ENCODE measurements at regions not wholly inside any gene's neighbourhood (a gene's known extent, or its start where the extent isn't known, plus 50 kb on each side); places are given as distances from the start of the nearest gene placed in this dataset.

GRCh38 chr1:191099696-191100095, 622.0 kb upstream of the BRINP3 start:
- H2AK5ac ChIP-seq (ENCODE audit: insufficient read length, low read length): no peak overlapping the region
- no peak overlapping the region for H3K4me2 ChIP-seq (ENCODE audit: insufficient read depth, insufficient read length, low read length)
- no peak overlapping the region for H4K5ac ChIP-seq (ENCODE audit: insufficient read length, low read depth, low read length)
- H3K79me2 ChIP-seq (ENCODE audit: insufficient read depth, low read length): no peaks in the 10 kb centered on the region
- H2BK5ac ChIP-seq (ENCODE audit: insufficient read length, low read length): no peak overlapping the region
- H3K27ac ChIP-seq (ENCODE audit: insufficient read length, low read depth, low read length): no peak overlapping the region
- H3K27ac Mint-ChIP-seq: no peak overlapping the region
- H2BK15ac ChIP-seq (ENCODE audit: low read depth, low read length): no peak overlapping the region
- no peaks in the 10 kb centered on the region for H3K79me1 ChIP-seq (ENCODE audit: insufficient read depth, low read depth, low read length, poor library complexity, severe bottlenecking)
- no peaks in the 10 kb centered on the region for H3K4me1 ChIP-seq (ENCODE audit: insufficient read depth, low read length)
- H3K56ac ChIP-seq (ENCODE audit: insufficient read length, low read depth, low read length): no peak overlapping the region
- H3T11ph ChIP-seq (ENCODE audit: low read length): no peak overlapping the region
- no peaks in the 10 kb centered on the region for H3K27me3 ChIP-seq (ENCODE audit: insufficient read depth, low read length)
- H2BK20ac ChIP-seq (ENCODE audit: low read depth, low read length, poor library complexity, severe bottlenecking): no peak overlapping the region
- H3K9me3 ChIP-seq (ENCODE audit: control insufficient read depth, low read depth, low read length): no peaks in the 10 kb centered on the region
- no peak overlapping the region for H3K4me3 Mint-ChIP-seq
- DNase-seq: no peak
- TF ChIP-seq, protein P1, sequence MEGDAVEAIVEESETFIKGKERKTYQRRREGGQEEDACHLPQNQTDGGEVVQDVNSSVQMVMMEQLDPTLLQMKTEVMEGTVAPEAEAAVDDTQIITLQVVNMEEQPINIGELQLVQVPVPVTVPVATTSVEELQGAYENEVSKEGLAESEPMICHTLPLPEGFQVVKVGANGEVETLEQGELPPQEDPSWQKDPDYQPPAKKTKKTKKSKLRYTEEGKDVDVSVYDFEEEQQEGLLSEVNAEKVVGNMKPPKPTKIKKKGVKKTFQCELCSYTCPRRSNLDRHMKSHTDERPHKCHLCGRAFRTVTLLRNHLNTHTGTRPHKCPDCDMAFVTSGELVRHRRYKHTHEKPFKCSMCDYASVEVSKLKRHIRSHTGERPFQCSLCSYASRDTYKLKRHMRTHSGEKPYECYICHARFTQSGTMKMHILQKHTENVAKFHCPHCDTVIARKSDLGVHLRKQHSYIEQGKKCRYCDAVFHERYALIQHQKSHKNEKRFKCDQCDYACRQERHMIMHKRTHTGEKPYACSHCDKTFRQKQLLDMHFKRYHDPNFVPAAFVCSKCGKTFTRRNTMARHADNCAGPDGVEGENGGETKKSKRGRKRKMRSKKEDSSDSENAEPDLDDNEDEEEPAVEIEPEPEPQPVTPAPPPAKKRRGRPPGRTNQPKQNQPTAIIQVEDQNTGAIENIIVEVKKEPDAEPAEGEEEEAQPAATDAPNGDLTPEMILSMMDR (conservative IDR thresholded peaks at IDR 0.05): no peak
- no peak overlapping the region for H3K23ac ChIP-seq (ENCODE audit: insufficient read length, low read depth, low read length)
- H4K91ac ChIP-seq (ENCODE audit: insufficient read length, low read depth, low read length): no peak overlapping the region
- H4K8ac ChIP-seq (replicated peaks; ENCODE audit: insufficient read length, low read depth, low read length): no peak overlapping the region
- no peaks in the 10 kb centered on the region for H3K23me2 ChIP-seq (ENCODE audit: insufficient read length, low read depth, low read length, poor library complexity, severe bottlenecking)
- H2AFZ ChIP-seq (ENCODE audit: low read length): no peak overlapping the region
- no peak overlapping the region for H3K9ac ChIP-seq (ENCODE audit: extremely low read depth, insufficient read length, low read length)
- H3K18ac ChIP-seq (ENCODE audit: insufficient read length, low read depth, low read length): no peak overlapping the region
- H2BK120ac ChIP-seq (ENCODE audit: low read depth, low read length, poor library complexity, severe bottlenecking): no peak overlapping the region
- no peaks in the 10 kb centered on the region for H4K20me1 ChIP-seq (ENCODE audit: control insufficient read depth, insufficient read depth, insufficient read length)
- no peak overlapping the region for H3K4ac ChIP-seq (ENCODE audit: low read depth, low read length)
- no peak overlapping the region for H3K14ac ChIP-seq (ENCODE audit: insufficient read depth, low read length)
- H3K4me1 Mint-ChIP-seq: no peaks in the 10 kb centered on the region
- no peaks in the 10 kb centered on the region for H3K9me3 Mint-ChIP-seq
- no peaks in the 10 kb centered on the region for H3K36me3 Mint-ChIP-seq (ENCODE audit: insufficient read depth in 1 of 3, low read depth in 3 of 3)
- no peak overlapping the region for H2BK12ac ChIP-seq (ENCODE audit: insufficient read length, low read depth, low read length)
- WGBS (ENCODE audit: extremely low coverage, insufficient read length, low lambda C conversion rate): no CpG with 5 or more reads among the region's 4 CpGs
- no peaks in the 10 kb centered on the region for H3K27me3 Mint-ChIP-seq (ENCODE audit: low read depth)
